ENCODE measurements at regions not wholly inside any gene's neighbourhood (a gene's known extent, or its start where the extent isn't known, plus 50 kb on each side); places are given as distances from the start of the nearest gene placed in this dataset.

DNA sequence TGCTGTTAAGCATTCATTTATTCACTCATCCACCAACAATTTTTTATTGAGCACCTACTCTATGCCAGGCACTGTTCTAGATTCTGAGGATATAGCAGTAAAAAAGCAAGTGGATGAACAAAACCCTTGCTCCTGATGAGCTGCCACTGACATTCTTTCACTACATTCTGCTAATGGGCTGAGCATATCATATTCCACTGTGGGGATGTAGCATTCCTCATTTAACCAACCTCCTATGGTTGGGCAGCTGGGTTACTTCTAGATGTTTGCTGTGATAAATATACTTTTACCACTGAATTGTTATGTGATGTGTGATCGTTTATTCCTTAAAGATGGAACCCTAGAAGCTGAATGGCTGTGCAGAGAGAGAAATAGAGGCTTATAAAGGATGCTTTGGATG is 176.9 kb downstream of the MN1 start:
- TF ChIP-seq, protein P1, sequence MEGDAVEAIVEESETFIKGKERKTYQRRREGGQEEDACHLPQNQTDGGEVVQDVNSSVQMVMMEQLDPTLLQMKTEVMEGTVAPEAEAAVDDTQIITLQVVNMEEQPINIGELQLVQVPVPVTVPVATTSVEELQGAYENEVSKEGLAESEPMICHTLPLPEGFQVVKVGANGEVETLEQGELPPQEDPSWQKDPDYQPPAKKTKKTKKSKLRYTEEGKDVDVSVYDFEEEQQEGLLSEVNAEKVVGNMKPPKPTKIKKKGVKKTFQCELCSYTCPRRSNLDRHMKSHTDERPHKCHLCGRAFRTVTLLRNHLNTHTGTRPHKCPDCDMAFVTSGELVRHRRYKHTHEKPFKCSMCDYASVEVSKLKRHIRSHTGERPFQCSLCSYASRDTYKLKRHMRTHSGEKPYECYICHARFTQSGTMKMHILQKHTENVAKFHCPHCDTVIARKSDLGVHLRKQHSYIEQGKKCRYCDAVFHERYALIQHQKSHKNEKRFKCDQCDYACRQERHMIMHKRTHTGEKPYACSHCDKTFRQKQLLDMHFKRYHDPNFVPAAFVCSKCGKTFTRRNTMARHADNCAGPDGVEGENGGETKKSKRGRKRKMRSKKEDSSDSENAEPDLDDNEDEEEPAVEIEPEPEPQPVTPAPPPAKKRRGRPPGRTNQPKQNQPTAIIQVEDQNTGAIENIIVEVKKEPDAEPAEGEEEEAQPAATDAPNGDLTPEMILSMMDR (IDR thresholded peaks at IDR 0.05): no peak
- no peak for TF ChIP-seq EP300 (IDR thresholded peaks at IDR 0.05)

Measured in suprapubic skin (tissue), 3 donors.